ENCODE measurements at regions not wholly inside any gene's neighbourhood (a gene's known extent, or its start where the extent isn't known, plus 50 kb on each side); places are given as distances from the start of the nearest gene placed in this dataset.

DNA sequence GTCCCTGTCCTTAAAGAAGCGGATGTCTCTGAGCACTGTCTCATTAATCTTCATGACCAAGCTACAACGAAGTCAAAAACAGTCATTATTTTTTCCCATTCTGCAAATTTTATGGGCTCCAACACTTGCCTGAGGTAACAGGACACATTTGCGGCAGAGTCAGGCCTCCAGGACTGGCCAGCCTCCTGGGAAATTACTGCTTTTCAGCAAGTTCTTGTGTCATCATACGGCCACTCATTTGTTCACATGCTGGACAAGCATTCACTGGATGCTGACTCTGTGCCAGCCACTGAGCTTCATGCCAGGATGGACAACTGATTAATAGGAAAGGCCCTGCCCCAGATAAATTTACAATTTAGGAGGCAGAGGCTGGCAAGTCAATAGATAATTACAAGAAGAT, 305.7 kb downstream of the ACTL7B start:
- H3K4me3 ChIP-seq (ENCODE audit: low read depth, low read length) = no peak overlapping the region
- TF ChIP-seq POLR2A (IDR thresholded peaks at IDR 0.05; ENCODE audit: extremely low read depth, insufficient read length) = no peak
- TF ChIP-seq, protein P1, sequence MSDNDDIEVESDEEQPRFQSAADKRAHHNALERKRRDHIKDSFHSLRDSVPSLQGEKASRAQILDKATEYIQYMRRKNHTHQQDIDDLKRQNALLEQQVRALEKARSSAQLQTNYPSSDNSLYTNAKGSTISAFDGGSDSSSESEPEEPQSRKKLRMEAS (IDR thresholded peaks at IDR 0.05; ENCODE audit: low read depth, low read length) = no peak
- TF ChIP-seq, protein P2, sequence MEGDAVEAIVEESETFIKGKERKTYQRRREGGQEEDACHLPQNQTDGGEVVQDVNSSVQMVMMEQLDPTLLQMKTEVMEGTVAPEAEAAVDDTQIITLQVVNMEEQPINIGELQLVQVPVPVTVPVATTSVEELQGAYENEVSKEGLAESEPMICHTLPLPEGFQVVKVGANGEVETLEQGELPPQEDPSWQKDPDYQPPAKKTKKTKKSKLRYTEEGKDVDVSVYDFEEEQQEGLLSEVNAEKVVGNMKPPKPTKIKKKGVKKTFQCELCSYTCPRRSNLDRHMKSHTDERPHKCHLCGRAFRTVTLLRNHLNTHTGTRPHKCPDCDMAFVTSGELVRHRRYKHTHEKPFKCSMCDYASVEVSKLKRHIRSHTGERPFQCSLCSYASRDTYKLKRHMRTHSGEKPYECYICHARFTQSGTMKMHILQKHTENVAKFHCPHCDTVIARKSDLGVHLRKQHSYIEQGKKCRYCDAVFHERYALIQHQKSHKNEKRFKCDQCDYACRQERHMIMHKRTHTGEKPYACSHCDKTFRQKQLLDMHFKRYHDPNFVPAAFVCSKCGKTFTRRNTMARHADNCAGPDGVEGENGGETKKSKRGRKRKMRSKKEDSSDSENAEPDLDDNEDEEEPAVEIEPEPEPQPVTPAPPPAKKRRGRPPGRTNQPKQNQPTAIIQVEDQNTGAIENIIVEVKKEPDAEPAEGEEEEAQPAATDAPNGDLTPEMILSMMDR (IDR thresholded peaks at IDR 0.05; ENCODE audit: low read depth, low read length) = no peak
- TF ChIP-seq MYC (IDR thresholded peaks at IDR 0.05; ENCODE audit: low read depth, low read length) = no peak
- DNase-seq (ENCODE audit: low read depth) = no peak

DNA sequence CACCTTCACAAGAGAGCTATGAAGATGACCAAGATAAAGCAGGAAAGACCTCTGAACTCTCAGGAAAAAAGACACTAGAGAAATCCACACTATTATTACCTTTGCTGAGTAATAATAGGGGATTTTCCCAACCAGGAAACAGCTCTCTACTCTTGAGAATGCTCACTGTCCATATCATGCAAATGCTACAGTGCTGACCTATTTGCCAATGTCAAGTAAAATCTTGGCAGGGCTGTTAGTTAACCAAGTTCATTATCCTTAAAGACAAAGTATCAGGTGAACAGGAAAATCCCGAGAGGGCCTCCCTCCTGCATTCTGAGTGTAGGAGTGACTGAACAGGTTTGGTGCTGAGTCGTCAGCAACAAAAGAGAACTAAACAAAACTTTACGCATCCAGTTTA, 306.6 kb downstream of the ACTL7B start:
- DNase-seq (ENCODE audit: low read depth) = no peak
- TF ChIP-seq, protein P2 (IDR thresholded peaks at IDR 0.05; ENCODE audit: low read depth, low read length) = no peak
- TF ChIP-seq, protein P1 (IDR thresholded peaks at IDR 0.05; ENCODE audit: low read depth, low read length) = no peak
- TF ChIP-seq POLR2A (IDR thresholded peaks at IDR 0.05; ENCODE audit: extremely low read depth, insufficient read length) (no peak), MYC (IDR thresholded peaks at IDR 0.05; ENCODE audit: low read depth, low read length) (no peak)
- H3K4me3 ChIP-seq (ENCODE audit: low read depth, low read length) = no peak overlapping the region

- no peak for TF ChIP-seq POLR2A (IDR thresholded peaks at IDR 0.05; ENCODE audit: extremely low read depth, insufficient read length)
- TF ChIP-seq, protein P2 (IDR thresholded peaks at IDR 0.05; ENCODE audit: low read depth, low read length) = no peak
- TF ChIP-seq MYC (IDR thresholded peaks at IDR 0.05; ENCODE audit: low read depth, low read length) = no peak
- H3K4me3 ChIP-seq (ENCODE audit: low read depth, low read length) = no peak overlapping the region
- no peak for DNase-seq (ENCODE audit: low read depth)
These were observed 308.2 kb downstream of the ACTL7B start for GRCh38 chr9:108547411-108548135.

DNA sequence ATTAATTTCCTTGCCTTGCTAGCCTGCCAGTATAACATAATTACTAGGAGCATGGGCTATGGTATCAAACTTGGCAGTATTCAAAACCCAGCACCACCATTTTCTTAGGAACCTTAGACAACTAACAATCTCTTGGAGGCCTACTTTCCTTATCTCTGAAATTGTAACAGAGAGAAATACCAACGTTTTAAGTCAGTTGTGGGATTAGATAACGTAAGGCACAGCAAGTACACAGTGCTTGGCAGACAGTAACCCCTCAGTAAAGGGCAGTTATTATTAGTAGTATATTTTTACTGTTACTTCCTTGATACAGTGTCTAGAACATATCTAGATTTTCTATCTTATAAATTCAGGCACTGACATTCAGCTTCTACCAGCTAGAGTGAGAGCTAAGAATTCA, 309.6 kb downstream of the ACTL7B start:
- DNase-seq (ENCODE audit: low read depth) = no peak

DNA sequence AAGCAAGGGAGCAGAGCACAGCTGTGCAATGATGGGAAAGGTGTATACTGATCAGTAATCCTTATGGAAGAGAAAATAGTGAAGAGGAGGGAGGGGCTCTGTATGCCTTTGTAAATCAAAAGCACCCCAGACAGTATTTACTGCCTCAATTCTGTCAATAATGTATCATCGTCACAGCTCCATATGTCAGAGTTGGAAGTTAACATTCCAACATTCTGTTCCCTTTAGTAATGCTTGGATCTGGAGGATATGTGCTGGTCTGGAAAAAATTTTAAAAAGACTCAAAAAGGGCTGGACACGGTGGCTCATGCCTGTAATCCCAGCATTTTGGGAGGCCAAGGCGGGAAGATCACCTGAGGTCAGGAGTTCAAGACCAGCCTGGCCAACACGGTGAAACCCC, 310.4 kb downstream of the ACTL7B start:
- no peak overlapping the region for H3K4me3 ChIP-seq (ENCODE audit: low read depth, low read length)
- TF ChIP-seq, protein P2 (IDR thresholded peaks at IDR 0.05; ENCODE audit: low read depth, low read length) = no peak
- TF ChIP-seq POLR2A (IDR thresholded peaks at IDR 0.05; ENCODE audit: extremely low read depth, insufficient read length) (no peak), MYC (IDR thresholded peaks at IDR 0.05; ENCODE audit: low read depth, low read length) (no peak)
- TF ChIP-seq, protein P1 (IDR thresholded peaks at IDR 0.05; ENCODE audit: low read depth, low read length) = no peak

More for the DNA sequence above, 309.6 kb downstream of the ACTL7B start:
- no peak for TF ChIP-seq POLR2A (IDR thresholded peaks at IDR 0.05; ENCODE audit: extremely low read depth, insufficient read length)
- TF ChIP-seq, protein P1 (IDR thresholded peaks at IDR 0.05; ENCODE audit: low read depth, low read length) = no peak
- TF ChIP-seq MYC (IDR thresholded peaks at IDR 0.05; ENCODE audit: low read depth, low read length) = no peak
- TF ChIP-seq, protein P2 (IDR thresholded peaks at IDR 0.05; ENCODE audit: low read depth, low read length) = no peak
- H3K4me3 ChIP-seq (ENCODE audit: low read depth, low read length) = no peak overlapping the region

More for the DNA sequence above, 310.4 kb downstream of the ACTL7B start:
- no peak for DNase-seq (ENCODE audit: low read depth)
